NT2/D1 (cell line): ENCODE measurements at regions not wholly inside any gene's neighbourhood (a gene's known extent, or its start where the extent isn't known, plus 50 kb on each side); places are given as distances from the start of the nearest gene placed in this dataset.

Source experiments
- YY1 ChIP-seq: IDR thresholded peaks from 2 replicates; pipeline ENCODE4 v1.6.1; 2011; ENCODE audit not compliant: insufficient read length, insufficient read depth
- ZNF274 ChIP-seq: IDR thresholded peaks from 2 replicates; pipeline ENCODE4 v1.6.1; 2011; ENCODE audit warnings: mild to moderate bottlenecking, low read depth, low read length

DNA sequence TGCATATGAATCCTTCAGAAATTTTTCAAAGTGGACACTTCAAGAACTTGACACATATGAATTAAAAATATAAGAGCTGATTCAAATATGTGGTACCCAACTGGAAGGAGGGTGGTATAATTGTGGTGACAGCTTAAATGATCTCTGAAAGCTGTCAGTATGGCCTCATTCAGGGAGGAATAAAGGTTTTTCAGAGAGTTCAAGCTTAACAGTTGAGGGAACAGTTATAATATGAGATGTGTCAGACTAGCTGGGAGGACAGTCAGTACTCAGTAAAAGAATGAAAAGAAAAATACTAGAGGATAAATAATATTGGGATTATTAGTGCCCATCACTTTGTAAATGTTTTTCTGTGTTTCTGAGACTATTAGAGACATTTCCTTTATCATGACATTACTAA lies 277.5 kb downstream of the RASSF9 start:
- no peak for TF ChIP-seq YY1
- TF ChIP-seq ZNF274 = no peak
